ENCODE measurements at regions not wholly inside any gene's neighbourhood (a gene's known extent, or its start where the extent isn't known, plus 50 kb on each side); places are given as distances from the start of the nearest gene placed in this dataset.
"Not testable (repeated sequence)": the region's sequence is repeated elsewhere in the genome, so short reads cannot be mapped to it uniquely, and the experiment has no call there.

DNA sequence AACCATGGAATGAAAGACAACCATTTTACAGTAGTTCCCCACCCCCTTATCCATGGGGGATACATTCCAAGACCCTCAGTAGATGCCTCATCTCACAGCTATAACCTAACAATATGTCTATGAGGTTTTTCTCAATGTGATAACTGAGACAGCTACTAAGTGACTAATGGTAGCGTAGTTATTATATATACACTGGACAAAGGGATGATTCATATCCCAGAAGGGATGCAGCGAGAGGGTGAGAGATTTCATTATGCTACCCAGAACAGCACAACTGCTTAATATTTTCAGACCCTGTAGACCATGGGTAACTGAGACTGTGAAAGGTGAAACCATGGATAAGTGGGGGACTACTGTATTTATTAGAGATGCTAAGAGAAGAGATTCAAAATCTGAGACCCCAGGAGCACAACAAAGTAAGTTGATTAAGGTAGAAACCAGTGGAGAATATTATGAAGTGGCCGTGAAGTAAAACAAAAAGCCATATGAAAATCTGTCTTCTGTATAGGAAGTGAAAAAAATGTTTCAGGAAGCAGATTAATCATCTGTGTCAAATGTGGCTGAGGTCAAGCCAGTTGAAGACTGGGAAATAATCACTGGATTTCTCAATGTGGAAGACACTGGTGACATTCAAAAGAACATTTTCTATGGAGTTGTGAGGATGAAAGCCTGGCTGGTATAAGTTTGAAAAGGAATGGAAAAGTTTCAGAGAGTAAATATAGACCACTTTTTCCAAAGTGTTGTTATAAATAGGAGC lies 77.2 kb downstream of the RPL10L start:
- intact Hi-C loops (cut with DNase I), result no loop called here
- no peak for DNase-seq
- WGBS, 2 donors, result 68 to 81% methylated on average over 3 of the region's 3 CpGs
- TF ChIP-seq, protein P1, sequence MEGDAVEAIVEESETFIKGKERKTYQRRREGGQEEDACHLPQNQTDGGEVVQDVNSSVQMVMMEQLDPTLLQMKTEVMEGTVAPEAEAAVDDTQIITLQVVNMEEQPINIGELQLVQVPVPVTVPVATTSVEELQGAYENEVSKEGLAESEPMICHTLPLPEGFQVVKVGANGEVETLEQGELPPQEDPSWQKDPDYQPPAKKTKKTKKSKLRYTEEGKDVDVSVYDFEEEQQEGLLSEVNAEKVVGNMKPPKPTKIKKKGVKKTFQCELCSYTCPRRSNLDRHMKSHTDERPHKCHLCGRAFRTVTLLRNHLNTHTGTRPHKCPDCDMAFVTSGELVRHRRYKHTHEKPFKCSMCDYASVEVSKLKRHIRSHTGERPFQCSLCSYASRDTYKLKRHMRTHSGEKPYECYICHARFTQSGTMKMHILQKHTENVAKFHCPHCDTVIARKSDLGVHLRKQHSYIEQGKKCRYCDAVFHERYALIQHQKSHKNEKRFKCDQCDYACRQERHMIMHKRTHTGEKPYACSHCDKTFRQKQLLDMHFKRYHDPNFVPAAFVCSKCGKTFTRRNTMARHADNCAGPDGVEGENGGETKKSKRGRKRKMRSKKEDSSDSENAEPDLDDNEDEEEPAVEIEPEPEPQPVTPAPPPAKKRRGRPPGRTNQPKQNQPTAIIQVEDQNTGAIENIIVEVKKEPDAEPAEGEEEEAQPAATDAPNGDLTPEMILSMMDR (IDR thresholded peaks at IDR 0.05), result no peak
- ATAC-seq, result no peak
- no peak overlapping the region for H3K27ac ChIP-seq
- H3K4me3 ChIP-seq, result no peak overlapping the region
- peaks cover 0 to 4% (median 0%) of the 10 kb centered on the region in 11 donors for H3K9me3 ChIP-seq
- no peaks in the 10 kb centered on the region for H3K4me1 ChIP-seq
- no peaks in the 10 kb centered on the region for H3K27me3 ChIP-seq
- H3K36me3 ChIP-seq, result no peaks in the 10 kb centered on the region

DNA sequence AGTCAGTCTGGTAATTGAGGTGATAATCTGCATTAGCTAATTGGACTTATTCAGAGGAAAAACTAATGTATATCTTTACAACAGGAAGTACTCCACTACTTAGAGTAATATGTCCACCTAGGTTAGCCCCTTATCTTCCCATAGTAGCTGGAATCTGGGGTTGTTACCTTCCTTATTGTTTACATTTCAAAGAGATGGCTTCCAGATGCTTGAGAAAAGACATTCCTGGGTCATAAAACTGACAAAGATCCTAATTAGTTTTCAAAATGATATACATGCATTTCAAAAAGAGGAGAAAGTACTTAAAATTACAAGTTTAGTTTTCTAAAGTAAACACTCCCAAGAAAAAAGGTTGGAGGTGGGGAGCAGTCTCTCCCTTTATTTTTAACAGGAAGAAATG lies 78.1 kb downstream of the RPL10L start:
- H3K9me3 ChIP-seq, result peaks cover 0 to 12% (median 0%) of the 10 kb centered on the region in 11 donors
- intact Hi-C loops (cut with DNase I), result no loop called here
- no peak overlapping the region for H3K4me3 ChIP-seq
- TF ChIP-seq, protein P1 (IDR thresholded peaks at IDR 0.05), result no peak
- no peak overlapping the region for H3K27ac ChIP-seq
- no peak for DNase-seq
- no peaks in the 10 kb centered on the region for H3K27me3 ChIP-seq
- ATAC-seq, result no peak
- H3K4me1 ChIP-seq, result no peaks in the 10 kb centered on the region
- no peaks in the 10 kb centered on the region for H3K36me3 ChIP-seq

DNA sequence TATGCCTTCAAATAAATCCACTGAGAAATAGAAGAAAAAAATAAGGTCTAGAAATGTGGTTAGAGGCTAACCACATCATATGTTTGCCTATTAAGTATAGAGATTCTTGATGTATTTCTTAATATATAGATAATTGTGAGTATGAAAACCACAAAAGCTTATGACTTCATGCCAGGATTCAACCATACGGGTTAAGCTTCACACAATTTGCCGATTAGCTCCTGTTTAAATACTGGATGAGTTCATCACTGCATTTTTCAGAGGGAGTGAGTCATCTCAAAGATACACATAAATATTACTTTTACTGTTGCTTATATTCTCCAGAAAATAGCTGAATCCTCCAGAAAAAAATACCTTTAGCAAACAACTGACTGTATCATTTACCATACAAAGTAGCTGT lies 79.6 kb downstream of the RPL10L start:
- H3K36me3 ChIP-seq, result no peaks in the 10 kb centered on the region
- ATAC-seq (no peak), DNase-seq (no peak)
- WGBS, 2 donors, result 73 to 84% methylated on average over 2 of the region's 2 CpGs
- H3K4me1 ChIP-seq, result no peaks in the 10 kb centered on the region
- H3K9me3 ChIP-seq, result peaks cover 0 to 18% (median 0%) of the 10 kb centered on the region in 11 donors
- no peaks in the 10 kb centered on the region for H3K27me3 ChIP-seq
- no peak overlapping the region for H3K27ac ChIP-seq
- intact Hi-C loops (cut with DNase I), result no loop called here
- TF ChIP-seq, protein P1 (IDR thresholded peaks at IDR 0.05), result no peak
- no peak overlapping the region for H3K4me3 ChIP-seq

DNA sequence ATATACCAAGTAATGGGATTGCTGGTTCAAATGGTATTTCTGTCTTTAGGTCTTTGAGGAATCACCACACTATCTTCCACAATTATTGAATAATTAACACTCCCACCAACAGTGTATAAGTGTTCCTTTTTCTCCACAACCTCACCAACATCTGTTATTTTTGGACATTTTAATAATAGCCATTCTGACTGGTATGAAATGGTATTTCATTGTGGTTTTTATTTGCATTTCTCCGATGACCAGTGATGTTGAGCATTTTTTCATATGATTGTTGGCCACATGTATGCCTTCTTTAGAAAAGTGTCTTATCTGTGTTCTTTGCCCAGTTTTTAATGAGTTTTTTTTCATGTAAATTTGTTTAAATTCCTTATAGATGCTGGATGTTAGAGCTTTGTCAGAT lies 83.4 kb downstream of the RPL10L start:
- intact Hi-C loops (cut with DNase I); H3K27ac ChIP-seq; H3K27me3 ChIP-seq; H3K4me1 ChIP-seq; H3K4me3 ChIP-seq; DNase-seq; ATAC-seq; H3K36me3 ChIP-seq: not testable (repeated sequence)
- H3K9me3 ChIP-seq, result peaks cover 0 to 14% (median 0%) of the 10 kb centered on the region in 11 donors
- WGBS, 2 donors, result 80 to 87% methylated on average over 1 of the region's 1 CpG

DNA sequence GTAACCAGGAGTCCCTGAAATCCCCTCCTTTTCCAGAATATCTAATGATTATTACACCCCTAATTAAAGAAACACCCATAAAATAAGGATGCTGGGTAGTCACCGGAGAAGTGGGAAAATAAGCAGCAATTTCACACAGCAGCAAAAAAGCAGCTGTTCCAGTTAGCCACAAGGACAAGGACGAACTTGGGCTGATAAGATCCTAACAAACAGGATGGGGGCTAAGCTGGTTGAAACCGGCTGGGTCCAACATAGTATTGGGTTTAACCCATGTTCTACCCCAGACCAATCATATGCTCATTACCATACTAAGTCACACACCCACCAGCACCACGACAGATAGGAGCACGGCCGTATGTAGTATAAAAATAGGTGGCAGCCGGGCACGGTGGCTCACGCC lies 100.7 kb downstream of the RPL10L start:
- Histone ChIP-seq H3K4me3 (no peak overlapping the region), H3K4me1 (no peaks in the 10 kb centered on the region), H3K36me3 (no peaks in the 10 kb centered on the region), H3K27ac (no peak overlapping the region), H3K27me3 (no peaks in the 10 kb centered on the region), H3K9me3 (peaks cover 0 to 29% (median 0%) of the 10 kb centered on the region in 11 donors)
- intact Hi-C loops (cut with DNase I), result no loop called here
- no peak for ATAC-seq
- DNase-seq, result no peak
- TF ChIP-seq, protein P1 (IDR thresholded peaks at IDR 0.05), result no peak
- WGBS, 2 donors, result 78 to 80% methylated on average over 9 of the region's 9 CpGs
